ENCODE measurements at regions not wholly inside any gene's neighbourhood (a gene's known extent, or its start where the extent isn't known, plus 50 kb on each side); places are given as distances from the start of the nearest gene placed in this dataset.

- POLR2A ChIA-PET = no interaction called here
- no peak for DNase-seq
- CTCF ChIA-PET = interaction anchor here (1.2 kb wide), 1 partner anchor 76 kb away, joined by 6 read pairs; the partner anchor contains the start of gene MYCN
- Histone ChIP-seq H3F3A (replicated peaks; ENCODE audit: insufficient read depth) (no peaks in the 10 kb centered on the region), H3K9me3 (no peaks in the 10 kb centered on the region), H3K4me3 (ENCODE audit: low read depth in 2 of 2, low read length in 1 of 2) (no peak overlapping the region), H3K27ac (ENCODE audit: low read depth in 2 of 2, low read length in 1 of 2) (no peak overlapping the region), H3K36me3 (replicated peaks in 1 of 2; ENCODE audit: control insufficient read depth in 1 of 2, insufficient read depth in 2 of 2, low read length in 1 of 2) (no peaks in the 10 kb centered on the region), H3K9me2 (no peaks in the 10 kb centered on the region), H3K79me2 (ENCODE audit: insufficient read depth) (no peaks in the 10 kb centered on the region), H3K27me3 (ENCODE audit: insufficient read depth) (no peaks in the 10 kb centered on the region), H3K9ac (no peak overlapping the region), H4K20me1 (ENCODE audit: insufficient read depth) (no peaks in the 10 kb centered on the region), H3K4me2 (no peak overlapping the region), H2AFZ (ENCODE audit: low read depth) (no peak overlapping the region), H3K4me1 (ENCODE audit: control insufficient read depth in 1 of 2, insufficient read depth in 2 of 2, low read depth in 1 of 2, low read length in 1 of 2) (no peaks in the 10 kb centered on the region)
- 47% methylated on average over 1 of the region's 1 CpG for WGBS (ENCODE audit: low lambda C conversion rate)
- no peak for TF ChIP-seq MXI1 (IDR thresholded peaks at IDR 0.05; ENCODE audit: low read depth, low read length)
- no peak for TF ChIP-seq EZH2phosphoT487 (IDR thresholded peaks at IDR 0.05; ENCODE audit: borderline replicate concordance, low read depth)
- TF ChIP-seq SIN3A (IDR thresholded peaks at IDR 0.05; ENCODE audit: borderline replicate concordance, low read depth, low read length) = no peak
- no peak for TF ChIP-seq FOXJ3 (CRISPR knock-in tag; IDR thresholded peaks at IDR 0.05)
- no peak for TF ChIP-seq CTCF (IDR thresholded peaks at IDR 0.05)
- no peak for TF ChIP-seq TEAD4 (IDR thresholded peaks at IDR 0.05; ENCODE audit: borderline replicate concordance, insufficient read depth)
Observed at GRCh38 chr2:16016282-16016681, 75.9 kb downstream of the MYCN start.

- Histone ChIP-seq H3K4me1 (ENCODE audit: control insufficient read depth in 1 of 2, insufficient read depth in 2 of 2, low read depth in 1 of 2, low read length in 1 of 2) (no peaks in the 10 kb centered on the region), H3K9me3 (no peaks in the 10 kb centered on the region), H3K36me3 (replicated peaks in 1 of 2; ENCODE audit: control insufficient read depth in 1 of 2, insufficient read depth in 2 of 2, low read length in 1 of 2) (no peaks in the 10 kb centered on the region), H3F3A (replicated peaks; ENCODE audit: insufficient read depth) (no peaks in the 10 kb centered on the region), H3K4me3 (ENCODE audit: low read depth in 2 of 2, low read length in 1 of 2) (no peak overlapping the region), H2AFZ (ENCODE audit: low read depth) (no peak overlapping the region), H3K9me2 (no peaks in the 10 kb centered on the region), H4K20me1 (ENCODE audit: insufficient read depth) (no peaks in the 10 kb centered on the region), H3K27ac (ENCODE audit: low read depth in 2 of 2, low read length in 1 of 2) (no peak overlapping the region), H3K79me2 (ENCODE audit: insufficient read depth) (no peaks in the 10 kb centered on the region), H3K4me2 (no peak overlapping the region), H3K27me3 (ENCODE audit: insufficient read depth) (no peaks in the 10 kb centered on the region), H3K9ac (no peak overlapping the region)
- whole genome bisulfite sequencing (ENCODE audit: low lambda C conversion rate) = 12% methylated on average over 2 of the region's 2 CpGs
- no peak for DNase-seq
- ChIA-PET CTCF (interaction anchor here (1.2 kb wide), 1 partner anchor 76 kb away, joined by 6 read pairs; the partner anchor contains the start of gene MYCN), POLR2A (no interaction called here)
- TF ChIP-seq MEF2A (IDR thresholded peaks at IDR 0.05; ENCODE audit: borderline replicate concordance, low read depth) = no peak
- no peak for TF ChIP-seq MAX (IDR thresholded peaks at IDR 0.05; ENCODE audit: low read depth)
- no peak for TF ChIP-seq CHD2 (IDR thresholded peaks at IDR 0.05; ENCODE audit: low read length, partially characterized antibody)
- TF ChIP-seq TCF12 (IDR thresholded peaks at IDR 0.05) = no peak
- no peak for TF ChIP-seq GABPA (IDR thresholded peaks at IDR 0.05; ENCODE audit: low read depth)
- no peak for TF ChIP-seq PBX3 (IDR thresholded peaks at IDR 0.05)
- no peak for TF ChIP-seq POLR2AphosphoS5 (IDR thresholded peaks at IDR 0.05; ENCODE audit: low read depth, low read length)
- no peak for TF ChIP-seq TEAD4 (IDR thresholded peaks at IDR 0.05; ENCODE audit: borderline replicate concordance, insufficient read depth)
- no peak for TF ChIP-seq MXI1 (IDR thresholded peaks at IDR 0.05; ENCODE audit: low read depth, low read length)
- no peak for TF ChIP-seq REST (IDR thresholded peaks at IDR 0.05; ENCODE audit: low read depth, low read length)
- TF ChIP-seq USF1 (IDR thresholded peaks at IDR 0.05; ENCODE audit: borderline replicate concordance, low read depth) = no peak
- no peak for TF ChIP-seq FOSL2 (IDR thresholded peaks at IDR 0.05; ENCODE audit: borderline replicate concordance, low read depth)
- no peak for TF ChIP-seq ZBTB33 (IDR thresholded peaks at IDR 0.05; ENCODE audit: borderline replicate concordance, low read depth)
- no peak for TF ChIP-seq TAF1 (IDR thresholded peaks at IDR 0.05; ENCODE audit: borderline replicate concordance, low read depth, low read length)
Observed at GRCh38 chr2:16015903-16016265, 75.5 kb downstream of the MYCN start.
